Neural progenitor cell (in vitro differentiated cells): ENCODE measurements at regions not wholly inside any gene's neighbourhood (a gene's known extent, or its start where the extent isn't known, plus 50 kb on each side); places are given as distances from the start of the nearest gene placed in this dataset.

Source experiments
- CTCF ChIP-seq: fragments of 200-600 bp; sonication (generic); IDR thresholded peaks from 2 replicates; pipeline ENCODE4 v1.5.1; 2017; ENCODE audit warnings: antibody characterized with exemption, mild to moderate bottlenecking
- EZH2 ChIP-seq: fragments of 200-600 bp; sonication (generic); IDR thresholded peaks from 2 replicates; pipeline ENCODE4 v1.6.1; 2017; ENCODE audit warnings: antibody characterized with exemption, mild to moderate bottlenecking, moderate library complexity
- EZH2phosphoT487 ChIP-seq: fragments of 200-600 bp; sonication (generic); IDR thresholded peaks from 2 replicates; pipeline ENCODE4 v1.6.1; 2017; ENCODE audit warnings: antibody characterized with exemption

GRCh38 chr18:8890957-8891464, 185.7 kb downstream of the MTCL1 start:
- TF ChIP-seq CTCF, result no peak
- TF ChIP-seq EZH2phosphoT487, result no peak
- no peak for TF ChIP-seq EZH2
